Stimulated activated CD4-positive, alpha-beta T cell treated with anti-CD3 and anti-CD28 coated beads, Interleukin-15, amount 100 ng/mL, for 24 hours (primary cell): ENCODE measurements at regions not wholly inside any gene's neighbourhood (a gene's known extent, or its start where the extent isn't known, plus 50 kb on each side); places are given as distances from the start of the nearest gene placed in this dataset.
A peak's percentile ranks its signal among the peaks of the same experiment; 100 is the strongest.
"Not testable (repeated sequence)": the region's sequence is repeated elsewhere in the genome, so short reads cannot be mapped to it uniquely, and the experiment has no call there.

ENCODE experiments used
- DNase-seq: peaks from one replicate; pipeline ENCODE4 v3.0.0-alpha.2; 2020

- no peak for DNase-seq
Measured at GRCh38 chr5:71771191-71771590, 52.1 kb downstream of the CARTPT start.

DNA sequence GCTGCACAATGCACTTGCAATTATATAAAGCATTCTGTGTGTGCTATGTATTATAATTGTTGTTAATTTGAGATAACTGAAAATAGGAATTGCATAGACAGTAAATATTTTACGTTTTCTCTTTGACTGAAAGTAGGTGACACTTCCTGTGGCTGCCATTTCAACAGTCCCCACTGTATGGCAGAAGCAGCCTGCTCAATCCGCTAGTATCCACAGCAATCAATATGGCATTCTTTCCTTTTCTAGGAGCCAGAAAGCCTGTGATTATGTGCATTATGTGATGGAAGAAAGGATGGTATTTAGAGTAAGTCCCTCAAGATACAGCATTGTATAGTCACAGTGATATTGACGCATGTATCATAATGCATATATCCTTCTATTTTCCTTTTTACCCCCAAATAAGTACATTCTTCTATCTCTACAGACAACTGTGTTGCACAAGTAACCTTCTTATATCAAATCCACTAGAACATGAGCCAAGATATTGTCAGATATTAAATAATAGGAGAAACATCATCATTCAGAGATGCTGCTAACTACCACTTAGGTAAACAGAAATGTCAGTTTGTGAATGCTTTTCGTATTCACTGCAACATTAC lies 59.7 kb downstream of the CARTPT start:
- DNase-seq = no peak

DNA sequence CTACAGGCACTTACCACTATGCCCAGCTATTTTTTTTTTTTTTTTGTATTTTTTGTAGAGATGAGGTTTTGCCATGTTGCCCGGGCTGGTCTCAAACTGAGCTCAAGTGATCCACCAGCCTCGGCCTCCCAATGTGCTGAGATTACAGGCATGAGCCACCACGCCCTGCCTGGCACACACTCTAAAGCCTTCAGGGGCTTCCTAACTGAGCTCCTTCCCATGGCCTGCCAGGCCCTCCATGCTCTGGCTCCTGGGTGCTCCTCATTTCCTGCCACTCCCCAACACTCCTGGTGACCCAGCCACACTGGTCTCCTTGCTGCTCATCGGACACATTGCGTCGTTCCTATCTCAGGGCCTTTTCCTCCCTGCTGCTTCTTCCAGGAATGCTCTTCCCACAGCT lies 61.5 kb downstream of the CARTPT start:
- DNase-seq = no peak

GRCh38 chr5:71782393-71782770 lies 63.3 kb downstream of the CARTPT start:
- peak; percentile 24 for DNase-seq

- DNase-seq = peak; percentile 83
Measured at GRCh38 chr5:71782771-71783770, 64.0 kb downstream of the CARTPT start.

DNA sequence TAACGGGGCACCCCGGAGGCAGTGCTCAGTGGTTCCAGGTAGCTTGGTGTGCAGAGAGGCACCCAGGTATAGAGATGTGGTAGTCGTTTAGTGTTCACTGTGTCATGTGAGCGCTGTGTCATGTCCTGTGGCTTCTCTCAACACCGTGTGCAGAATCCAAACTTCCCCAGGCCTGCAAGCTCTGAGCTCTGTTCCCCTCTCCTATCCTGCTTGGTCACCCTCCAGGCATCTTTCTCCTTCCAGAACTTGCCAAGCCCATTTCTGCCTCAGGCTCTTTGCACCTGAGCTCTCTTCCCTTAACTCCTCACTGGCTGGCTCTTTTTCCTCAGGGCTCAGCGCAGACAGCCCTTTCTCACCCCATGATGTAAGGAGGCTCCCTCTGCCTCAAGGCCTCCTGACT lies 64.8 kb downstream of the CARTPT start:
- DNase-seq = no peak

GRCh38 chr5:71786337-71787055 lies 67.4 kb downstream of the CARTPT start:
- DNase-seq = no peak

DNA sequence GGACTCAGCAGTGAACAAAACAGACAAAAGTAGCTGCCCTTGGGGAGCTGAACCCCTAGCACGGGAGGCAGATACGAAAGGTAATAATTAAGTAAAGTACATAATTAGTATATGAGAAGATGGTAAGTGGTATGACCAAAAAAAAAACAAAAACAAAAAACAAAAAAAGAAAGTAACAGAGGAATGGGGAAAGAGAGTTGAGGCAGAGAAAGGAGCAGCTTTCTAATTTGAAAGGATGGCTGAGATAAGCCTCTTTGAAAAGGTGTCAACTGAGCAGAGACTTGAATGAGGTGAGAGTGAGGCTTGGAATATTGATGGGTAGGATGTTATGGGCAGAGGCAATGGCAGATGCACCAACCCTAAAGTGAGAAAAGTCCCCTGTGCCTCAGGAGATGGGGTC lies 69.7 kb downstream of the CARTPT start:
- DNase-seq = no peak

DNA sequence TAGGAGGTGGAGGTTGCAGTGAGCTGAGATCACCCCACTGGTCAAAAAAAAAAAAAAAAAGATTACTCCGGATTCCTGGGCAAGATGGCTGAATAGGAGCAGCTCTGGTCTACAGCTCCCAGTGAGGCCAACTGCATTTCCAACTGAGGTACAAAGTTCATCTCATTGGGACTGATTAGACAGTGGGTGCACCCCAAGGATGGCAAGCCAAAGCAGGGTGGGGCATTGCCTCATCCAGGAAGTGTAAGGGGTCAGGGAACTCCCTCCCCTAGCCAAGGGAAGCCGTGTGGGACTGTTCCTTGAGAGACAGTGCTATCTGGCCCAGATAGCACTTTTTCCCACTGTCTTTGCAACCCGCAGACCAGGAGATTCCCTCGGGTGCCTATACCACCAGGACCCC lies 70.7 kb downstream of the CARTPT start:
- DNase-seq = no peak

DNA sequence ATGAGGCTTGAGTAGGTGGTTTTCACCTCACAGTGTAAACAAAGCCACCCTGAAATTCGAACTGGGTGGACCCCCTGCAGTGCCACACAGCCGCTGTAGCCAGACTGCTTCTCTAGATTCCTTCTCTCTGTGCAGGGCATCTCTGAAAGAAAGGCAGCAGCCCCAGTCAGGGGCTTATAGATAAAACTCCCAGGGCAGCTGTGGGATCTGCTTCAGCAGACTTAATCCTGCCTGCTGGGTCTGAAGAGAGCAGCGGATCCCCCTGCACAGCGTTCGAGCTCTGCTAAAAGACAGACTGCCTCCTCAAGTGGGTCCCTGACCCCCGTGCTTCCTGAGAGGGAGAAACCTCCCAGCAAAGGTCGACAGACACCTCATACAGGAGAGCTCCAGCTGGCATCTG lies 71.4 kb downstream of the CARTPT start:
- DNase-seq = no peak

DNA sequence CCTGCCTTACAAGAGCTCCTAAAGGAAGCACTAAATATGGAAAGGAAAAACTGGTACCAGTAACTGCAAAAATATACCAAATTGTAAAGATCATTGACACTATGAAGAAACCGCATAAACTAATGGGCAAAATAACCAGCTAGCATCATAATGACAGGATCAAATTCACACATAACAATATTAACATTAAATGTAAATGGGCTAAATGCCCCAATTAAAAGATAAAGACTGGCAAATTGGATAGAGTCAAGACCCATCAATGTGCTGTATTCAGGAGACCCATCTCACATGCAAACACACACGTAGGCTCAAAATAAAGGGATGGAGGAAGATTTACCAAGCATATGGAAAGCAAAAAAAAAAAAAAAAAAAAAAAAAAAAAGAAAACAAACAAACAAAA lies 73.0 kb downstream of the CARTPT start:
- not testable (repeated sequence) for DNase-seq

- no peak for DNase-seq
Measured at GRCh38 chr5:71794061-71794695, 75.1 kb downstream of the CARTPT start.

DNA sequence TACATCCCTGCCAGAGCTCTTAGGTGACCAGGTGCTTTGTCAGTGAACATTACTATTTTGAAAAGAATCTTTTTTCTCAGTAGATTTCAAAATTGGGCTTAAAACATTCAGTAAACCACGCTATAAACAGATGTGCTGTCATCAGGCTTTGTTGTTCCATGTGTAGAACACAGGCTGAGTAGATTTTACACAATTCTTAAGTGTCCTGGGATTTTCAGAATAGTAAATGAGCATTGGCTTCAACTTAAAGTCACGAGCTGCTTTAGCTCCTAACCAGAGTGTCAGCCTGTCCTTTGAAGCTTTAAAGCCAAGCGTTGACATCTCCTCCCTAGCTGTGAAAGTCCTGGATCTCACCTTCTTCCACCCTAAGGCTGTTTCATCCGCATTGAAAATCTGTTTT lies 83.6 kb downstream of the CARTPT start:
- no peak for DNase-seq

- DNase-seq = no peak
Measured at GRCh38 chr5:71806711-71807110, 87.6 kb downstream of the CARTPT start.

DNA sequence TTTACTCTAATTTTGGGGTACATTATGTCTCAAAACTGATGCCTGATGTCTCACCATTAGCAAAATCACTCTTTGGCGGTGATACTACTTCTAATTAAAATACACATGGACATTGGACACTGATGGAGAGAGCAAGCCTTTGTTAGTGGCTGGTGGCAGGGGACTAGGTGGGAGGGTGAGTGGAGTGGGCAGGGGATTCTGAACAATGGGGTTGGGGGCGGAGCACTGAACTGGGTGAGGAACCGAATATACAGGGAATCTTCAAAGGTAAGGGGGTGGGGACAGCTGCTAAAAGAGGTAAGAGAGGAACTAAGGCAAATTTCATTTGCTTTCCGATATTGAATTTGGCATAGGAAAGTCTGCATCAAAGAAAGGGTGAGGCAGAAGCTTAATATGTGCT lies 88.8 kb downstream of the CARTPT start:
- no peak for DNase-seq

- no peak for DNase-seq
Measured at GRCh38 chr5:71809446-71809845, 90.4 kb downstream of the CARTPT start.

- DNase-seq = no peak
Measured at GRCh38 chr5:71810023-71810422, 90.9 kb downstream of the CARTPT start.

- DNase-seq = no peak
Measured at GRCh38 chr5:71810471-71811195, 91.6 kb downstream of the CARTPT start.

- DNase-seq = no peak
Measured at GRCh38 chr5:71811779-71812178, 92.7 kb downstream of the CARTPT start.

GRCh38 chr5:71816307-71816706 lies 97.2 kb downstream of the CARTPT start:
- no peak for DNase-seq

GRCh38 chr5:71817891-71818290 lies 98.8 kb downstream of the CARTPT start:
- no peak for DNase-seq

DNA sequence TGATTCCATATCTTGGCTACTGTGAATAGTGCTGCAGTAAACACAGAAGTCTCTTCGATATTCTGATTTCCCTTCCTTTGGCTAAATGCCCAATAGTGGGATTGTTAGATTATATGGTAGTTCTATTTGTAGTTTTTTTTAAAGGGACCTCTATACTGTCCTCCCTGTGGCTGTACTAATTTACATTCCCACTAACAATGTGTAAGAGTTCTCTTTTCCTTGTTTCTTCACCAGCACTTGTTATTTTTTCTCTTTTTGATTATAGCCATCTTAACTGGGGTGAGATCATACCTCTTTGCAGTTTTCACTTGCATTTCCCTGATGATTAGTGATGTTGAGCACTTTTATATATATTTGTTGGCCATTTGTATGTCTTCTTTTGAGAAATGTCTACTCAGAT lies 102.0 kb downstream of the CARTPT start:
- DNase-seq = no peak

DNA sequence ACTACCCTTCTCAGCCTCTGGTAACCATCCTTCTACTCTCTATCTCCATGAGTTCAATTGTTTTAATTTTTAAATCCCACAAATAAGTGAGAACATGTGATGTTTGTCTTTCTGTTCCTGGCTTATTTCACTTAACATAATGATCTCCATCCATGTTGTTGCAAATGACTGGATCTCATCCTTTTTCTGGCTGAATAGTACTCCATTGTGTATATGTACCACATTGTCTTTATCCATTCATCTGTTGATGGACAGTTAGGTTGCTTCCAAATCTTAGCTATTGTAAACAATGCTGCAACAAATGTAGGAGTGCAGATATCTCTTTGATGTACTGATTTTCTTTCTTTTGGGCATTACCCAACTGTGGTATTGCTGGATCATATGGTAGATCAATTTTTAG lies 103.0 kb downstream of the CARTPT start:
- not testable (repeated sequence) for DNase-seq
